ENCODE measurements at regions not wholly inside any gene's neighbourhood (a gene's known extent, or its start where the extent isn't known, plus 50 kb on each side); places are given as distances from the start of the nearest gene placed in this dataset.
"Not testable (repeated sequence)": the region's sequence is repeated elsewhere in the genome, so short reads cannot be mapped to it uniquely, and the experiment has no call there.

GRCh38 chr11:134843735-134844134 is 431.7 kb upstream of the B3GAT1 start:
- DNase-seq (ENCODE audit: low read depth), result no peak

- no peak for DNase-seq (ENCODE audit: low read depth)
Observed at GRCh38 chr11:134843020-134843419, 431.0 kb upstream of the B3GAT1 start.

GRCh38 chr11:134841972-134842371 is 429.9 kb upstream of the B3GAT1 start:
- DNase-seq (ENCODE audit: low read depth), result no peak

- DNase-seq (ENCODE audit: low read depth), result no peak
Observed at GRCh38 chr11:134841411-134841810, 429.4 kb upstream of the B3GAT1 start.

- no peak for DNase-seq (ENCODE audit: low read depth)
Observed at GRCh38 chr11:134840945-134841344, 428.9 kb upstream of the B3GAT1 start.

- not testable (repeated sequence) for DNase-seq (ENCODE audit: low read depth)
Observed at GRCh38 chr11:134840165-134840564, 428.1 kb upstream of the B3GAT1 start.

GRCh38 chr11:134838708-134839107 is 426.7 kb upstream of the B3GAT1 start:
- no peak for DNase-seq (ENCODE audit: low read depth)

- no peak for DNase-seq (ENCODE audit: low read depth)
Observed at GRCh38 chr11:134837887-134838232, 425.8 kb upstream of the B3GAT1 start.

GRCh38 chr11:134837166-134837886 is 425.3 kb upstream of the B3GAT1 start:
- DNase-seq (ENCODE audit: low read depth), result no peak

- DNase-seq (ENCODE audit: low read depth), result no peak
Observed at GRCh38 chr11:134836561-134836960, 424.5 kb upstream of the B3GAT1 start.

- no peak for DNase-seq (ENCODE audit: low read depth)
Observed at GRCh38 chr11:134835561-134835960, 423.5 kb upstream of the B3GAT1 start.

- no peak for DNase-seq (ENCODE audit: low read depth)
Observed at GRCh38 chr11:134830312-134830711, 418.3 kb upstream of the B3GAT1 start.

- no peak for DNase-seq (ENCODE audit: low read depth)
Observed at GRCh38 chr11:134823970-134824369, 411.9 kb upstream of the B3GAT1 start.

GRCh38 chr11:134822897-134823296 is 410.9 kb upstream of the B3GAT1 start:
- no peak for DNase-seq (ENCODE audit: low read depth)

GRCh38 chr11:134821422-134821821 is 409.4 kb upstream of the B3GAT1 start:
- no peak for DNase-seq (ENCODE audit: low read depth)

- DNase-seq (ENCODE audit: low read depth), result no peak
Observed at GRCh38 chr11:134819041-134819440, 407.0 kb upstream of the B3GAT1 start.

- DNase-seq (ENCODE audit: low read depth), result no peak
Observed at GRCh38 chr11:134818516-134818915, 406.5 kb upstream of the B3GAT1 start.

- no peak for DNase-seq (ENCODE audit: low read depth)
Observed at GRCh38 chr11:134815404-134815803, 403.4 kb upstream of the B3GAT1 start.

GRCh38 chr11:134807997-134808396 is 396.0 kb upstream of the B3GAT1 start:
- DNase-seq (ENCODE audit: low read depth), result no peak

- DNase-seq (ENCODE audit: low read depth), result no peak
Observed at GRCh38 chr11:134802598-134802997, 390.6 kb upstream of the B3GAT1 start.

- DNase-seq (ENCODE audit: low read depth), result no peak
Observed at GRCh38 chr11:134802116-134802515, 390.1 kb upstream of the B3GAT1 start.

- no peak for DNase-seq (ENCODE audit: low read depth)
Observed at GRCh38 chr11:134801570-134801969, 389.5 kb upstream of the B3GAT1 start.

- no peak for DNase-seq (ENCODE audit: low read depth)
Observed at GRCh38 chr11:134800826-134801225, 388.8 kb upstream of the B3GAT1 start.

GRCh38 chr11:134800130-134800529 is 388.1 kb upstream of the B3GAT1 start:
- DNase-seq (ENCODE audit: low read depth), result no peak

Data from stimulated activated CD4-positive, alpha-beta T cell treated with anti-CD3 and anti-CD28 coated beads, Interleukin-2, amount 100 ng/mL, for 4 hours (primary cell).